HepG2 (cell line): ENCODE measurements at regions not wholly inside any gene's neighbourhood (a gene's known extent, or its start where the extent isn't known, plus 50 kb on each side); places are given as distances from the start of the nearest gene placed in this dataset.

Experiments
- ATAC-seq: fragments of 200-7000 bp; cut with Tn5 transposase; 3 replicates; pipeline ENCODE4 v1.9.1; 2020; ENCODE audit warnings: mild to moderate bottlenecking, moderate library complexity
- BruUV-seq: library from RNA; stranded (reverse); fragments of 400-500 nt; replicated peaks from 2 replicates; lab custom pipeline; 2021; lab: Mats Ljungman, UMichigan
- CTCF ChIA-PET: fragments of 300-600 bp; formaldehyde crosslinking; extraction: SDS; loops from one replicate; lab custom pipeline; 2021; ENCODE audit warnings: low total read pairs, inconsistent platforms, low intra/inter-chr PET ratio; lab: Yijun Ruan, JAX
- POLR2A ChIA-PET: fragments of 350-600 bp; sonication (Branson Sonifier 250); formaldehyde crosslinking; loops from one replicate; lab custom pipeline; 2020; ENCODE audit warnings: antibody characterized with exemption, inconsistent platforms; lab: Yijun Ruan, JAX
- DNase-seq: peaks from one replicate; pipeline ENCODE4 v3.0.0-alpha.2; 2015; ENCODE audit warnings: low spot score
- FAIRE-seq: peaks from 3 replicates; lab custom pipeline; 2011; peaks lifted over from hg19 to GRCh38; lab: Jason Lieb, UNC
- H2AFZ ChIP-seq: one replicate; pipeline ENCODE4 v1.6.1; 2011; ENCODE audit warnings: low read length, inconsistent platforms
- H3K27ac ChIP-seq: fragments of 300-600 bp; 3 replicates; pipeline ENCODE4 v1.8.0; 2011; ENCODE audit warnings: mixed run types, mild to moderate bottlenecking, mixed read lengths, low read length, inconsistent platforms; ENCODE audit not compliant: insufficient read depth; ENCODE audit errors: extremely low read length
- H3K27me3 ChIP-seq, 2 experiments: fragments of 200-600 bp in 1 of 2; 2 replicates in 1 of 2; 3 replicates in 1 of 2; pipeline versions ENCODE4 v1.6.0 to v1.8.0; 2011; ENCODE audit warnings: low read length in 2 of 2, mild to moderate bottlenecking in 2 of 2, moderate library complexity in 2 of 2, inconsistent platforms in 1 of 2; ENCODE audit not compliant: insufficient read depth in 2 of 2, control insufficient read depth in 1 of 2
- H3K36me3 ChIP-seq, 2 experiments: fragments of 200-600 bp in 1 of 2; replicated peaks in 1 of 2; 2 replicates in 1 of 2; 3 replicates in 1 of 2; pipeline versions ENCODE4 v1.5.1 to v1.8.0; 2011; ENCODE audit warnings: low read length in 2 of 2, inconsistent platforms in 1 of 2; ENCODE audit not compliant: insufficient read depth in 2 of 2, control insufficient read depth in 1 of 2
- H3K4me1 ChIP-seq: 2 replicates; pipeline ENCODE4 v1.5.1; 2012; ENCODE audit warnings: low read length, inconsistent platforms; ENCODE audit not compliant: insufficient read depth
- H3K4me2 ChIP-seq: 2 replicates; pipeline ENCODE4 v1.6.0; 2011; ENCODE audit warnings: low read depth, low read length, inconsistent platforms
- H3K4me3 ChIP-seq, 3 experiments: fragments of 200-600 bp in 1 of 3; sonication (generic), shearing (Covaris generic) in 1 of 3; replicated peaks in 1 of 3; 2 replicates each; pipeline ENCODE4 v1.5.1; 2011 to 2016; ENCODE audit warnings: low read length in 3 of 3, inconsistent platforms in 2 of 3, low read depth in 2 of 3, mild to moderate bottlenecking in 2 of 3, control low read depth in 1 of 3, mixed read lengths in 1 of 3; ENCODE audit not compliant: insufficient read depth in 1 of 3
- H3K79me2 ChIP-seq: one replicate; pipeline ENCODE4 v1.6.1; 2011; ENCODE audit warnings: low read length, inconsistent platforms; ENCODE audit not compliant: insufficient read depth
- H3K9ac ChIP-seq: 2 replicates; pipeline ENCODE4 v1.6.0; 2011; ENCODE audit warnings: mild to moderate bottlenecking, low read depth, low read length, inconsistent platforms; ENCODE audit not compliant: insufficient read depth
- H3K9me3 ChIP-seq: 2 replicates; pipeline ENCODE4 v1.5.1; 2012; ENCODE audit warnings: mild to moderate bottlenecking, low read length
- H4K20me1 ChIP-seq: 2 replicates; pipeline ENCODE4 v1.6.0; 2011; ENCODE audit warnings: inconsistent platforms, mild to moderate bottlenecking, low read length, moderate library complexity; ENCODE audit not compliant: insufficient read depth
- CEBPG ChIP-seq: IDR thresholded peaks from 2 replicates; pipeline ENCODE4 v1.6.1; 2016
- CHD4 ChIP-seq: fragments of 200-600 bp; sonication (generic); IDR thresholded peaks from 2 replicates; pipeline ENCODE4 v1.7.0; 2017; ENCODE audit warnings: mild to moderate bottlenecking, low read length, borderline replicate concordance
- ERF ChIP-seq: IDR thresholded peaks from 2 replicates; pipeline ENCODE4 v1.6.1; 2018; ENCODE audit warnings: missing biosample characterization, missing genetic modification reagents
- FOXA1 ChIP-seq, 2 experiments: fragments of 450-650 bp in 1 of 2; sonication (generic) in 1 of 2; formaldehyde crosslinking in 1 of 2; IDR thresholded peaks; 2 replicates each; pipeline versions ENCODE4 v1.4.0 to v1.6.1; 2016 to 2020; ENCODE audit warnings: missing genetic modification reagents in 1 of 2
- IRF2 ChIP-seq: IDR thresholded peaks from 2 replicates; pipeline ENCODE4 v1.6.1; 2018; ENCODE audit warnings: missing genetic modification reagents, missing compliant biosample characterization
- JARID2 ChIP-seq: sonication (generic); formaldehyde crosslinking; IDR thresholded peaks from 2 replicates; pipeline ENCODE4 v1.8.1; 2023; ENCODE audit warnings: missing genetic modification reagents, inconsistent platforms; ENCODE audit not compliant: insufficient replicate concordance
- KLF11 ChIP-seq: IDR thresholded peaks from 2 replicates; pipeline ENCODE4 v1.6.1; 2016; ENCODE audit warnings: missing compliant biosample characterization
- NFIB ChIP-seq: sonication (generic); formaldehyde crosslinking; IDR thresholded peaks from 2 replicates; pipeline ENCODE4 v1.9.0; 2021; ENCODE audit warnings: missing genetic modification reagents, mild to moderate bottlenecking, borderline replicate concordance
- POLR2AphosphoS2 ChIP-seq: IDR thresholded peaks from 2 replicates; pipeline ENCODE4 v1.6.1; 2011; ENCODE audit warnings: low read depth, low read length, improper control_type of control experiment
- POLR2G ChIP-seq: fragments of 200-400 bp; formaldehyde crosslinking; IDR thresholded peaks from 2 replicates; pipeline ENCODE4 v1.6.1; 2018; ENCODE audit warnings: mild to moderate bottlenecking, low read depth, low read length, moderate library complexity
- PPARG ChIP-seq: conservative IDR thresholded peaks from 2 replicates; pipeline ENCODE4 v1.6.1; 2016; ENCODE audit warnings: missing biosample characterization, missing genetic modification reagents
- REL ChIP-seq: sonication (generic); formaldehyde crosslinking; conservative IDR thresholded peaks from 2 replicates; pipeline ENCODE4 v1.8.0; 2022; ENCODE audit warnings: mild to moderate bottlenecking, missing genetic modification reagents, moderate library complexity
- RELA ChIP-seq: sonication (generic); formaldehyde crosslinking; IDR thresholded peaks from 2 replicates; pipeline ENCODE4 v1.4.0; 2020; ENCODE audit warnings: missing genetic modification reagents
- SRSF1 ChIP-seq: fragments of 200-400 bp; formaldehyde crosslinking; optimal IDR thresholded peaks from 2 replicates; pipeline ENCODE3; 2017; ENCODE audit warnings: mild to moderate bottlenecking, low read depth, low read length, moderate library complexity
- ZKSCAN8 ChIP-seq: IDR thresholded peaks from 2 replicates; pipeline ENCODE4 v1.6.1; 2016; ENCODE audit warnings: borderline replicate concordance, missing genetic modification reagents, missing compliant biosample characterization
- ZNF101 ChIP-seq: sonication (generic); formaldehyde crosslinking; IDR thresholded peaks from 2 replicates; pipeline ENCODE4 v1.4.0; 2020; ENCODE audit warnings: mild to moderate bottlenecking, low read depth, missing genetic modification reagents, borderline replicate concordance
- ZNF501 ChIP-seq: sonication (generic); formaldehyde crosslinking; IDR thresholded peaks from 2 replicates; pipeline ENCODE4 v1.5.1; 2020; ENCODE audit warnings: mild to moderate bottlenecking, moderate library complexity, missing genetic modification reagents
- ZNF580 ChIP-seq: IDR thresholded peaks from 2 replicates; pipeline ENCODE4 v1.6.1; 2016; ENCODE audit warnings: low read depth, borderline replicate concordance
- ZSCAN29 ChIP-seq: sonication (generic); formaldehyde crosslinking; conservative IDR thresholded peaks from 2 replicates; pipeline ENCODE4 v1.4.0; 2020; ENCODE audit warnings: mild to moderate bottlenecking, missing genetic modification reagents
- WGBS: methylation state at CpG from one replicate; pipeline ENCODE4 v1.1.6; 2017; ENCODE audit warnings: low lambda C conversion rate; 5-methylcytosine and 5-hydroxymethylcytosine counted together
- in situ Hi-C: cut with HindIII; loops from 2 replicates; pipeline ENCODE4 v1.10.0; 2017; ENCODE audit warnings: low pct_unique_long_range_greater_than_20kb; ENCODE audit not compliant: extremely low pct_ligation_motif_present
- intact Hi-C: fragments of 100-400 bp; cut with micrococcal nuclease; formaldehyde crosslinking; loops from one replicate; pipeline ENCODE4 v1.10.0; 2022; ENCODE audit not compliant: unreplicated experiment
- TF ChIP-seq, protein P1 (sequence below): sonication (generic); IDR thresholded peaks from 2 replicates; pipeline ENCODE4 v1.6.1; 2016; ENCODE audit warnings: low read depth, borderline replicate concordance

DNA sequence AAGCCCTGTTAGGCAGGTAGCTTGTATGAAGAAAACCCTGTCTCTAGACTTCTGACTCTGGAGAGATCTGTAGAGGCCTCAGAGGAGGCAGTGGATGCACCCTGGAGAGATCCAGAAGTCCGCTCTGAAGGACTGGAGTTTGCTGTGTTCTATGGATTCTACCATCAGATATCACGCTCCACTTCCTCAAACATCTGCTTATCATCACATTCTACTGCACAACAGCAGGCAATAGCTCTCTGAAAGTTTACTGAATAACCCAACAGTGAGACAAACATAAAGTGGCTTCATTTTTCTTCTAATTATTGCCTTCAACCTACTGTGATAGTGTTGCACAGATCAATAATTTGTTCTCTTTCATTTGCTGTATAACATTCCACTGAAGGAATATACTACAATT lies 59.0 kb upstream of the OR9Q1 start:
- in situ Hi-C loops (no loop called here), intact Hi-C loops (no loop called here)
- Histone ChIP-seq H3K9ac (no peak overlapping the region), H3K79me2 (no peaks in the 10 kb centered on the region)
- 100% methylated on average over 2 of the region's 2 CpGs for WGBS
- TF ChIP-seq ZKSCAN8 (no peak), REL (no peak), ZNF580 (CRISPR knock-in tag) (no peak), ZNF101 (CRISPR knock-in tag) (no peak), ZNF501 (CRISPR knock-in tag) (no peak), KLF11 (no peak), IRF2 (CRISPR knock-in tag) (no peak), RELA (CRISPR knock-in tag) (no peak), CEBPG (no peak), FOXA1 (IDR thresholded peaks at IDR 0.05) (no peak), FOXA1 (CRISPR knock-in tag; IDR thresholded peaks at IDR 0.05) (no peak), PPARG (no peak), ERF (CRISPR knock-in tag) (no peak), NFIB (CRISPR knock-in tag) (no peak), CHD4 (no peak), POLR2AphosphoS2 (no peak), JARID2 (CRISPR knock-in tag) (no peak), ZSCAN29 (CRISPR knock-in tag) (no peak), POLR2G (no peak), SRSF1 (no peak)
- TF ChIP-seq, protein P1, sequence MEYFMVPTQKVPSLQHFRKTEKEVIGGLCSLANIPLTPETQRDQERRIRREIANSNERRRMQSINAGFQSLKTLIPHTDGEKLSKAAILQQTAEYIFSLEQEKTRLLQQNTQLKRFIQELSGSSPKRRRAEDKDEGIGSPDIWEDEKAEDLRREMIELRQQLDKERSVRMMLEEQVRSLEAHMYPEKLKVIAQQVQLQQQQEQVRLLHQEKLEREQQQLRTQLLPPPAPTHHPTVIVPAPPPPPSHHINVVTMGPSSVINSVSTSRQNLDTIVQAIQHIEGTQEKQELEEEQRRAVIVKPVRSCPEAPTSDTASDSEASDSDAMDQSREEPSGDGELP, result no peak
- TF ChIP-seq, all 625 proteins: peak for 0
- H3K4me3 ChIP-seq, result no peak overlapping the region
- no peak overlapping the region for H3K27ac ChIP-seq
- H4K20me1 ChIP-seq, result no peaks in the 10 kb centered on the region
- H3K9me3 ChIP-seq, result no peaks in the 10 kb centered on the region
- BruUV-seq, result no TSS peak
- no peaks in the 10 kb centered on the region for H3K27me3 ChIP-seq
- H3K4me2 ChIP-seq, result no peak overlapping the region
- ATAC-seq, result no peak
- FAIRE-seq, result no peak
- ChIA-PET CTCF (no interaction called here), POLR2A (no interaction called here)
- no peak overlapping the region for H2AFZ ChIP-seq
- DNase-seq, result no peak
- H3K4me1 ChIP-seq, result peaks cover 24% of the 10 kb centered on the region
- no peaks in the 10 kb centered on the region for H3K36me3 ChIP-seq
